GM18873 (cell line): ENCODE measurements at regions not wholly inside any gene's neighbourhood (a gene's known extent, or its start where the extent isn't known, plus 50 kb on each side); places are given as distances from the start of the nearest gene placed in this dataset.
"Not testable (repeated sequence)": the region's sequence is repeated elsewhere in the genome, so short reads cannot be mapped to it uniquely, and the experiment has no call there.

Experiments
- ATAC-seq: cut with Tn5 transposase; IDR thresholded peaks from one replicate; pipeline ENCODE4 v1.9.1; 2021; ENCODE audit warnings: mild to moderate bottlenecking, moderate library complexity, moderate number of reproducible peaks; ENCODE audit not compliant: unreplicated experiment, low FRiP score

- ATAC-seq: no peak
Measured at GRCh38 chr15:92751528-92751927, 96.0 kb upstream of the FAM174B start.

GRCh38 chr15:92753591-92753990, 98.0 kb upstream of the FAM174B start:
- ATAC-seq: no peak

GRCh38 chr15:92763459-92763858, 107.9 kb upstream of the FAM174B start:
- ATAC-seq: no peak

DNA sequence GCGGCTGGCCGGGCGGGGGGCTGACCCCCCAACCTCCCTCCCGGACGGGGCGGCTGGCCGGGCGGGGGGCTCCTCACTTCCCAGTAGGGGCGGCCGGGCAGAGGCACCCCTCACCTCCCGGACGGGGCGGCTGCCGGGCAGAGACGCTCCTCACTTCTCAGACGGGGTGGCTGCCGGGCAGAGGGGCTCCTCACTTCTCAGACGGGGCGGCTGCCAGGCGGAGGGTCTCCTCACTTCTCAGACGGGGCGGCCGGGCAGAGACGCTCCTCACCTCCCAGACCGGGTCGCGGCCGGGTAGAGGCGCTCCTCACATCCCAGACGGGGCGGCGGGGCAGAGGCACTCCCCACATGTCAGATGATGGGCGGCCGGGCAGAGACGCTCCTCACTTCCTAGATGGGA, 112.6 kb upstream of the FAM174B start:
- not testable (repeated sequence) for ATAC-seq

DNA sequence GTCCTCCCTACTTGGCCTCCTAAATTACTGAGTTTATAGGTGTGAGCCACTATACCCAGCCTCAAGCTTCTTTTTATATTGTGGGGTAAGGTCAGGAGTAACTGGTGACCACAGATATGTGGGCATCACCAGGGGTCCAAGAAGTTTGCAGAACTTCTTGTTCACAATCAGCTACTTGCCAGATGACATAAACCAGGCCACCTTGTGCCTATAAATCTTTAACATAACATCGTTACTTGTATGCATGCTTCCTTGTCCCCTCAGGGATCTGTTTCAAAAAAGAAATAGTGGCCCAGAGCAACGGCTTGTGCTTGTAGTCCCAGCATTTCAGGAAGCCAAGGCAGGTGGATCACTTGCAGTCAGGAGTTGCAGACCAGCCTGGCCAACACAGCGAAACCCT, 115.1 kb upstream of the FAM174B start:
- ATAC-seq: no peak

DNA sequence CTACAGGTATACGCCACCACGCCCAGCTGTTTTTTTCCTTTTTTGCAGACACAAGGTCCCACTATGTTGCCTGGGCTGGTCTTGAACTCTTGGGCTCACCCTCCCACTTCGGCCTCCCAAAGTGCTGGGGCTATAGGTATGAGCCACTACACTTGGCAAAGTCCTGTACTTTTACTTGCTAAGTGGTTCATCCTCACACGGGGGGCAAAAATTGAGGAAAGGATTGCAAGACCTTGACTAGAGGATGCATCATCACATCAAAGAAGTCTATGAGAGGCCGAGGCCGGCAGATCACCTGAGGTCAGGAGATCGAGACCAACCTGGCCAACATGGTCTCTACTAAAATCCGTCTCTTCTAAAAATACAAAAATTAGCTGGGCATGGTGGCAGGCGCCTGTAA, 116.5 kb upstream of the FAM174B start:
- ATAC-seq: no peak

DNA sequence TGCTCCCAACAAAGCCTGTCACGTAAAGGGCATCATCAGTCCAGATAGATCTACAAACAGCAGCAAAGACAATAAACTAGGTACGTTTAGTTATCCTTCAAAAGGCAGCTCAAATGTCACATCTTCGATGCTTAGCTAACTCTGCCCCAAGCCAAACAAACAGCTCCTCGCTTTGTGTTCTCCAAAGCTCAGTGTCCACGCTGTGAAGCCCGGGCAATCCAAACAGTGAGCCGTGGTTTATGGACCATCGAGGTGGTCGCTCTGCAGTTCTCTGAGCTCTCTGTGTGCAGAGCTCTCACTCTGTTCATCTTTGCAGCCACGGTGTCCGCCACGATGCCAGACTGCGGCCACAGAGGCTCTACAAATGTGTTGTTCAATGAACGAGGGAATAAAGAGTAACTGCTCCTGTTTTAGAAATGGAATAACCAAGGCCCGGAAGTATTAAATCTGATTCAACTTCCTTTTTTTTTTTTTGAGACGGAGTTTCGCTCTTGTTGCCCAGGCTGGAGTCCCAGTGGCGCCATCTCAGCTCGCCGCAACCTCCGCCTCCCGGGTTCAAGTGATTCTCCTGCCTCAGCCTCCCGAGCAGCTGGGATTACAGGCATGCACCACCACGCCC, 117.2 kb upstream of the FAM174B start:
- no peak for ATAC-seq

DNA sequence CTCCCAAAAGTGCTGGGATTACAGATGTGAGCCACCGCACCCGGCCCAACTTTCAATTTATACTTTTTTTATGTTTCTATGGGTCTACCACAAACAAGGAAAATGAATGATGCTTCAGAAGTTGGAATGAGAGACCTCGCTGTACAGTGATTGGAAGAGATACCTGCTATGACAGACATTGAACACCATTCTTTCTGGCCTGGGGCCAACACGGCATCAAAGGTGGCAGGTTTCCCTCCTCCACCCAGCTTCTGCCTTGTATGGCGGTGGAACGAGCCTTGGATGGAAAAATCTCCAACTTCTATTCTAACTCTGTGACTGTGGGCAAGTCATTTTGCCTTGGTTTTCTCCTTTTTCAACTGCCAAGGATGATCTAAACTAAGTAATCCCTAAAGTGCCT, 117.8 kb upstream of the FAM174B start:
- no peak for ATAC-seq

GRCh38 chr15:92779874-92780273, 120.2 kb upstream of the CHD2 start:
- ATAC-seq: no peak

DNA sequence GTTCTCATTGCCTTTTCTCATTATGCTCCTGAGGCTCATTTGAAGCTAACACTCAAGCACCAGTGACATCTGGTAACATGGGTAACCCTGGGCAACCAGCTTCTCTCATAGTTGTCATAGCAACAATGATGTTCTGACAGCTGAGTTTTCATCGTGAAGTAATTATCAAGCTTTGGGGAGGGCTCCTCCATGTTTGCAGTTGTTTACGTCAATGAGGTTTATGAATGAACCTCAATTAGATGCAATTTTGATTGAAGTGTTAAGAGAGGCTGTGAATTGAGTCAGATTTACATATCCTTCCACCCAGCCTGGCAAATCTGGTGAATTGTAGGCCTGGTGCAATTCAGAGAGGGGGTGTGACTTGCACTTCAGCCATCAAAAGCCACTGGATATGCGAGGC, 119.3 kb upstream of the CHD2 start:
- ATAC-seq: no peak

GRCh38 chr15:92781925-92782453, 118.1 kb upstream of the CHD2 start:
- ATAC-seq: no peak

DNA sequence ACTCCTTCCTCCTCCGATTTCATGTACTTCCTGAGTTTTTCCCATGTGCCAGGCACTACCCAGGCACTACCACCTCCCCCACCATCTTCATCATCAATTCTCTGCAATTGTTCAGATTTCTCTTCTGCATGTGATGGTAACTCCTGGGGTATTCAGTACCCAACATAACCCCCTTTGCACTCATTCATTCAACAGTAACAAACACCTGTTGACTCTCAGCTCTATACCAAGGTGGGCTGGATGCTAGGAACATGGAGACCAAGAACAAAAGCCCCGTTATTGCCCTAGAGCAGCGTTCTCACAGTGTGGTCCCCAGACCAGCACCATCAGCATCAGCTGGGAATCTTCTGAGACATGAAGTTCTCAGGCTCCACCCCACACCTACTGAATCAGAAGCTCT, 113.0 kb upstream of the CHD2 start:
- no peak for ATAC-seq

GRCh38 chr15:92788196-92788595, 111.9 kb upstream of the CHD2 start:
- no peak for ATAC-seq

- not testable (repeated sequence) for ATAC-seq
Measured at GRCh38 chr15:92788793-92789192, 111.3 kb upstream of the CHD2 start.

DNA sequence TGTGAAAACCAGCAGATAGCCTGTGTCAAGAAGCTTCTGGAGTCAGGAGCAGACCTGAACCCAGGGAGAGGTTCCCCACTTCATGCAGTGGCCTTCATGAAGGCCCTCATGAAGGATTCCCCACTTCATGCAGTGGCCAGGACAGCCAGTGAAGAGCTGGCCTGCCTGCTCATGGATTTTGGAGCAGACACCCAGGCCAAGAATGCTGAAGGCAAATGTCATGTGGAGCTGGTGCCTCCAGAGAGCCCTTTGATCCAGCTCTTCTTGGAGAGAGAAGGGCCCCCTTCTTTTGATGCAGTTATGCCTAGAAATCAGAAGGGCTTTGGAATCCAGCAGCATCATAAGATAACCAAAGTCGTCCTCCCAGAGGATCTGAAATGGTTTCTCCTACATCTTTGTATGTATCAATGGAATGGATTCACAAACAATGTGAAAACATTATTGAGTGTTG, 103.9 kb upstream of the CHD2 start:
- ATAC-seq: no peak

GRCh38 chr15:92797168-92798052, 102.7 kb upstream of the CHD2 start:
- ATAC-seq: no peak

DNA sequence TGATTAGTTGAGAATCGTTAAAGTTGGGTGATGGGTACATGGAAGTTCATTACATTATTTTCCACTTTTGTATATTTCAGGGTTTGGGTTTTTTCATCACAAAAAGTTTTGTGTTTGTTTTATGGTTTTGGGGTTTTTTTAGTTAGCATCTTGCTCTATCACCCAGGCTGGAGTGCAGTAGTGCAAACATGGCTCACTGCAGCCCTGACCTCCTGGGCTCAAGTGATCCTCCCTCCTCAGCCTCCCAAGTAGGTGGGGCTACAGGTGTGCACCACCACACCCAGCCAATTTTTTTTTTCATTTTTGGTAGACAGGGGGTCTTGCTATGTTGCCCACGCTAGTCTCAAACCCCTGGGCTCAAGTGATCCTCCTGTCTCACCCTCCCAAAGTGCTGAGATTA, 100.1 kb upstream of the CHD2 start:
- ATAC-seq: no peak

DNA sequence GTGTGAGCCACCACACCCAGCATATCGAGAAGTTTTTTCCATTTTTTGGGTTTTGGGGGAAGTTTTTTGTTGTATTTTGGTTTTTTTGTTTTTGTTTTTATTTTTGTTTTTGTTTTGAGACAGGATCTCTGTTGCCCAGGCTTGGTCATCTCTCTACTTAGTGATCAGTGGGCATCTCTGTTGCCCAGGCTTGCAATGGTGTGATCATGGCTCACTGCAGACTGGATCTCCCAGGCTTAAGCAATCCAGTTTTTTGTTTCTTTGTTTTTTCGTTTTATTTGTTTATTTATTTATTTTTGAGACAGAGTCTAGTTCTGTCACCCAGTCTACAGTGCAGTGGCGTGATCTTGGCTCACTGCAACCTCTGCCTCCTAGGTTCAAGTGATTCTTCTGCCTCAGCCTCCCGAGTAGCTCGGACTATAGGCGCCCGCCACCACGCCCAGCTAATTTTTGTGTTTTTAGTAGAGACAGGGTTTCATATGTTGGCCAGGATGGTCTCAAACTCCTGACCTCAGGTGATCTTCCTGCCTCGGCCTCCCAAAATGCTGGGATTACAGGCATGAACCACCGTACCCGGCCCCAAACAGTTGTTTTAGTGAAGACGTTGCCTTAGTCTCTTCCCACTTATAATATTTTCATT, 99.6 kb upstream of the CHD2 start:
- not testable (repeated sequence) for ATAC-seq

- ATAC-seq: not testable (repeated sequence)
Measured at GRCh38 chr15:92801056-92801773, 98.9 kb upstream of the CHD2 start.

- no peak for ATAC-seq
Measured at GRCh38 chr15:92801774-92802464, 98.2 kb upstream of the CHD2 start.
